GM12892 (cell line): ENCODE measurements at regions not wholly inside any gene's neighbourhood (a gene's known extent, or its start where the extent isn't known, plus 50 kb on each side); places are given as distances from the start of the nearest gene placed in this dataset.

Experiments
- POLR2A ChIP-seq: IDR thresholded peaks from 2 replicates; pipeline ENCODE4 v1.6.1; 2011; ENCODE audit warnings: low read depth, low read length, control low read depth
- POLR2AphosphoS5 ChIP-seq: IDR thresholded peaks from 2 replicates; pipeline ENCODE4 v1.6.1; 2011; ENCODE audit warnings: low read depth, low read length, control low read depth
- TAF1 ChIP-seq: IDR thresholded peaks from 2 replicates; pipeline ENCODE4 v1.6.1; 2011; ENCODE audit warnings: low read depth, mild to moderate bottlenecking, control low read depth, low read length, borderline replicate concordance

GRCh38 chr9:108274971-108275370 lies 580.8 kb downstream of the ACTL7B start:
- TF ChIP-seq POLR2AphosphoS5 (no peak), TAF1 (no peak), POLR2A (no peak)
